Spleen (tissue), 7 donors: ENCODE measurements at regions not wholly inside any gene's neighbourhood (a gene's known extent, or its start where the extent isn't known, plus 50 kb on each side); places are given as distances from the start of the nearest gene placed in this dataset.

Experiments
- CTCF ChIP-seq, 11 experiments: fragments of 200-600 bp in 7 of 11; fragments of 450-650 bp in 4 of 11; sonication (generic) in 4 of 11; IDR thresholded peaks in 8 of 11; conservative IDR thresholded peaks in 3 of 11; 1 replicate in 7 of 11; 2 replicates in 4 of 11; pipeline versions ENCODE4 v1.4.0 to v1.8.0; 2016 to 2021; ENCODE audit warnings: antibody characterized with exemption in 11 of 11, inconsistent platforms in 4 of 11, mild to moderate bottlenecking in 1 of 11
- POLR2A ChIP-seq, 3 donors: fragments of 450-650 bp; IDR thresholded peaks; one replicate each; pipeline ENCODE4 v1.5.1; 2017; ENCODE audit warnings: antibody characterized with exemption in 3 of 3, mild to moderate bottlenecking in 1 of 3
- POLR2AphosphoS5 ChIP-seq, 3 donors: sonication (generic); formaldehyde crosslinking; IDR thresholded peaks; one replicate each; pipeline ENCODE4 v1.5.1; 2017; ENCODE audit warnings: antibody characterized with exemption in 3 of 3
- donor health status: DM: no; HTN: no; CAD: no; lungs with moderate emphysema.
- donor health status: DM: no; HTN: no; CAD: no.
- donor health status: DM: no; HTN: no; CAD: no.

- TF ChIP-seq CTCF (IDR thresholded peaks at IDR 0.05 in 8 of 11, conservative IDR thresholded peaks at IDR 0.05 in 3 of 11) (no peak), POLR2A (IDR thresholded peaks at IDR 0.05) (no peak), POLR2AphosphoS5 (IDR thresholded peaks at IDR 0.05) (no peak)
Measured at GRCh38 chr18:55086906-55087305, 127.6 kb upstream of the CCDC68 start.
